ENCODE measurements at regions not wholly inside any gene's neighbourhood (a gene's known extent, or its start where the extent isn't known, plus 50 kb on each side); places are given as distances from the start of the nearest gene placed in this dataset.
"Not testable (repeated sequence)": the region's sequence is repeated elsewhere in the genome, so short reads cannot be mapped to it uniquely, and the experiment has no call there.

DNA sequence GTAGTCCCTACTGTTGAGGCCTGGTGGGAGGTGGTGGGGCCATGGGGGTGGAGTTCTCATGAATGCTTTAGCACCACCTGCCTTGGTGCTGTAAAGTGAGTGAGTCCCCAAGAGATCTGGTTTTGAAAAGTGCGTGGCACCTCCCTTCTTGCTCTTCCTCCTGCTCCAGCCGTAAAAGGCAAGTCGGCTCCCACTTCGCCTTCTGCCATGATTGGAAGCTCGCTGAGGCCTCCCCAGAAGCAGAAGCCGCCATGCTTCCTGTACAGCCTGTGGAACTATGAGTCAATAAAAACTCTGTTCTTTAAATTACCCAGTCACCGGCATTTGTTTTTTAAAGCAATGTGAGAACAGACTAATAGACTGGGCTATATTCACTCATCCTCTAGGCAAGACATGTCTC is 141.3 kb upstream of the ALKAL2 start:
- Histone ChIP-seq H3K4me3 (ENCODE audit: low read depth, low read length) (no peak overlapping the region), H3K27me3 (ENCODE audit: control insufficient read depth, insufficient read depth, low read length) (no peaks in the 10 kb centered on the region), H3K36me3 (ENCODE audit: control insufficient read depth, insufficient read depth, low read length) (no peaks in the 10 kb centered on the region)
- FAIRE-seq (no peak), DNase-seq (ENCODE audit: low read depth) (no peak)
- TF ChIP-seq, protein P1, sequence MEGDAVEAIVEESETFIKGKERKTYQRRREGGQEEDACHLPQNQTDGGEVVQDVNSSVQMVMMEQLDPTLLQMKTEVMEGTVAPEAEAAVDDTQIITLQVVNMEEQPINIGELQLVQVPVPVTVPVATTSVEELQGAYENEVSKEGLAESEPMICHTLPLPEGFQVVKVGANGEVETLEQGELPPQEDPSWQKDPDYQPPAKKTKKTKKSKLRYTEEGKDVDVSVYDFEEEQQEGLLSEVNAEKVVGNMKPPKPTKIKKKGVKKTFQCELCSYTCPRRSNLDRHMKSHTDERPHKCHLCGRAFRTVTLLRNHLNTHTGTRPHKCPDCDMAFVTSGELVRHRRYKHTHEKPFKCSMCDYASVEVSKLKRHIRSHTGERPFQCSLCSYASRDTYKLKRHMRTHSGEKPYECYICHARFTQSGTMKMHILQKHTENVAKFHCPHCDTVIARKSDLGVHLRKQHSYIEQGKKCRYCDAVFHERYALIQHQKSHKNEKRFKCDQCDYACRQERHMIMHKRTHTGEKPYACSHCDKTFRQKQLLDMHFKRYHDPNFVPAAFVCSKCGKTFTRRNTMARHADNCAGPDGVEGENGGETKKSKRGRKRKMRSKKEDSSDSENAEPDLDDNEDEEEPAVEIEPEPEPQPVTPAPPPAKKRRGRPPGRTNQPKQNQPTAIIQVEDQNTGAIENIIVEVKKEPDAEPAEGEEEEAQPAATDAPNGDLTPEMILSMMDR (IDR thresholded peaks at IDR 0.05; ENCODE audit: insufficient read depth, low read length, severe bottlenecking), result no peak

DNA sequence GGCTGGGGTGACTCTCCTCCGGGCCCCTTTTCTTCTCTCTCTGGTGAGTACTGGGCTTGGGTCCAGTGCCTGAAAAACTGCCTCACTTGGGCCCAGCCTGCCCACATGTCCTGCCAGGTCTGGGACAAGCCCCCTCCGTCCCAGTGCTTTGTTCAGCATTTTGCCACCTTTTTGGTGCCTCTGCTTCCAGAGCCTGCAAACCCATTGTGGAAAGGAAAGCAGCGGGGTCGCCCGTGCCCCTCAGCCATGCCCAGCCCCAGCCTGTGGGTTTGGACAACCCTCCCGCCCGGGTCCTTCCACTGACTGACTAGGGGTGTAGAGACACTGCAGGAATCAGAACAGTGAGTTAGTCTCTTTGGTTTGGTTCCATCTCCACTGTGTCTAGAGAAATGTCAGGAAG is 140.7 kb upstream of the ALKAL2 start:
- TF ChIP-seq, protein P1 (IDR thresholded peaks at IDR 0.05; ENCODE audit: insufficient read depth, low read length, severe bottlenecking), result no peak
- no peaks in the 10 kb centered on the region for H3K27me3 ChIP-seq (ENCODE audit: control insufficient read depth, insufficient read depth, low read length)
- DNase-seq (ENCODE audit: low read depth) (no peak), FAIRE-seq (no peak)
- no peak overlapping the region for H3K4me3 ChIP-seq (ENCODE audit: low read depth, low read length)
- no peaks in the 10 kb centered on the region for H3K36me3 ChIP-seq (ENCODE audit: control insufficient read depth, insufficient read depth, low read length)

DNA sequence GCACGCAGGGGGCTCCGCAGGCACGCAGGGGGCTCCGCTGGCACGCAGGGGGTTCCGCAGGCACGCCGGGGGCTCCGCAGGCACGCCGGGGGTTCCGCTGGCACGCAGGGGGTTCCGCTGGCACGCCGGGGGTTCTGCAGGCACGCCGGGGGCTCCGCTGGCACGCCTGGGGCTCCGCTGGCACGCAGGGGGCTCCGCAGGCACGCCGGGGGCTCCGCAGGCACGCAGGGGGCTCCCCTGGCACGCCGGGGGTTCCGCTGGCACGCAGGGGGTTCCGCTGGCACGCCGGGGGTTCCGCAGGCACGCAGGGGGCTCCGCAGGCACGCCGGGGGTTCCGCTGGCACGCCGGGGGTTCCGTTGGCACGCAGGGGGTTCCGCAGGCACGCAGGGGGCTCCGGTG is 138.8 kb upstream of the ALKAL2 start:
- H3K4me3 ChIP-seq (ENCODE audit: low read depth, low read length); FAIRE-seq; DNase-seq (ENCODE audit: low read depth); H3K27me3 ChIP-seq (ENCODE audit: control insufficient read depth, insufficient read depth, low read length); H3K36me3 ChIP-seq (ENCODE audit: control insufficient read depth, insufficient read depth, low read length): not testable (repeated sequence)

DNA sequence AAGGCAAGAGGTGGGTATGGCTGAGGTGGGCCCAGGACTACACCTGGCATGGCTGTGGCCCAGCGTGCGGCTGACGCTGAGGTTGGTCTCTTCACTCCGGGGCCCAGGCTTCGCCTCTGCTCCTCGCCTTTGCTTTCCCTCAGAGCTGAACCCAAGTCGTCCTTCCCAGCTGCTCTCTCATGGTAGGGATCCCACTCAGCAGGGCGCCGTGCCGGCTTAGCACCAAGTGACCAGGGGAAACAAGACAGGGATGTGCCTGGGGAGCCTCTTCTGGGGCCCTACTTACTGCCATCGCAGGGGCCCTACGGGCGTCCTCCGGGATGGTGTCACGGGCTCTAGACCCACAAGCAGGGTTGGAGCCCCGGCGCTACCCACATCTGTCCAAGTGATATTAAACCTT is 138.1 kb upstream of the ALKAL2 start:
- Histone ChIP-seq H3K36me3 (ENCODE audit: control insufficient read depth, insufficient read depth, low read length) (no peaks in the 10 kb centered on the region), H3K4me3 (ENCODE audit: low read depth, low read length) (no peak overlapping the region), H3K27me3 (ENCODE audit: control insufficient read depth, insufficient read depth, low read length) (no peaks in the 10 kb centered on the region)
- TF ChIP-seq, protein P1 (IDR thresholded peaks at IDR 0.05; ENCODE audit: insufficient read depth, low read length, severe bottlenecking), result no peak
- DNase-seq (ENCODE audit: low read depth) (no peak), FAIRE-seq (no peak)

DNA sequence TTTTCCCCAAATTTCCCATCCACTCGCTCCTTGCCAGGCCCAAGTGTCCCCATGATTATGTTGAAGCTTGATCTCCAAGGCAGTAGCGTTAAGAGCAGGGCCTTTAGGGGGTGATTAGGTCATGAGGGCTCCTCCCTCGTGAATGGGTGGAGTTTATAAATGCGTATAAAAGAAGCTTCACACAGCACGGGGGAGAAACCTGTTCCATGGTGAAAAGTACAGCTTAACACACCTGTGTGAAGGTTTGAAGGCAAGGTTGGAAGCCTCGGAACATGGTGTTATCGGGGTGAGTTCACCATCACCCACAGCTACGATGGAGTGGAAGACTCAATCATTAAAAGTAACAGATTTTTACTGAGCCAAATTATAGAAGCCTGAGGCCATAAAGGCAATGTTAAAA is 137.4 kb upstream of the ALKAL2 start:
- Histone ChIP-seq H3K27me3 (ENCODE audit: control insufficient read depth, insufficient read depth, low read length) (no peaks in the 10 kb centered on the region), H3K4me3 (ENCODE audit: low read depth, low read length) (no peak overlapping the region), H3K36me3 (ENCODE audit: control insufficient read depth, insufficient read depth, low read length) (no peaks in the 10 kb centered on the region)
- DNase-seq (ENCODE audit: low read depth) (no peak), FAIRE-seq (no peak)
- TF ChIP-seq, protein P1 (IDR thresholded peaks at IDR 0.05; ENCODE audit: insufficient read depth, low read length, severe bottlenecking), result no peak

DNA sequence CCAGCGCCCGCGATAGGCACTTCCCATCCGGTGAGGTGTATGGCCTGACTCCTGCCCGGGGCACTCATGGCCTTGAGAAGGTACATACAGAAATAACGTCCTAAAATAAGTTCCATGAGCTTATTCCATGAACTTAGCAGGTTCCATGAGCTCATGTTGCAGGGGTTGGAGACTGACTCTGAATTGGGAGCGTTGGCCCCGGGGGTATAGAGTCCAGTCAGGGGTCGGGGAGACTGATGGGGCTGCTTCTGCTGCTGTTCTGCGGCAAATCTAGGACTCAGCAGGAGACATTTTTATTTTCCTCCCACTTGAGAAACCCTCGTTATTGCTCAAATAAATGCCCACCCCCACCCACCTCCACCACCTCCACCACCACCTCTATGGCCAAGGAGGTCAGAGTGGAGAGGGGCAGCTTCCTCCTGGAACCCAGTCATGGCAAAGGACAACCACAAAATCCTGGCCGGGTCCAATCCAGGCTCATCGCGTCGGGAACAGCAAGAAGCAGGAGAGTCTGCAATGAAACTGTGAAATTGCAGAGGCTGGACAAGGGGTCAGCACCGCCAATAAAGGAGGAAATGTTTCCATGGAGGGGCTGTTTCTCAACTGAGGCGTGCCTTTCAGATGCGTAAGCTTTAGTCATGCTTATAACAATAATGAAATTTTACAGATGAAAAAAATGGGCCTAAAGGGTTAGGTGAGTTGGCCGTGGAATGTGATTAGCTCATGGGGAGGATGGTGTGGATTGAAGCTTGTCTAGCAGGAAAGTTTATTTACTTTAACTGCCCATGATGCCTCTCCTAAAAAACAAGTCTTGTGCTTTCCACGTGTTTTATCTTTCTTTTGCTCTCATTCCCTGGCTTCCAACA is 136.6 kb upstream of the ALKAL2 start:
- FAIRE-seq, result no peak

More for the DNA sequence above, 136.6 kb upstream of the ALKAL2 start:
- Histone ChIP-seq H3K4me3 (ENCODE audit: low read depth, low read length) (no peak overlapping the region), H3K27me3 (ENCODE audit: control insufficient read depth, insufficient read depth, low read length) (no peaks in the 10 kb centered on the region), H3K36me3 (ENCODE audit: control insufficient read depth, insufficient read depth, low read length) (no peaks in the 10 kb centered on the region)
- DNase-seq (ENCODE audit: low read depth), result peak; percentile 33
- TF ChIP-seq, protein P1 (IDR thresholded peaks at IDR 0.05; ENCODE audit: insufficient read depth, low read length, severe bottlenecking), result no peak
